B cell (primary cell): ENCODE measurements at regions not wholly inside any gene's neighbourhood (a gene's known extent, or its start where the extent isn't known, plus 50 kb on each side); places are given as distances from the start of the nearest gene placed in this dataset.

ENCODE experiments used
- ATAC-seq: fragments of 200-7000 bp; cut with Tn5 transposase; one replicate; pipeline ENCODE4 v1.10.0; 2021; ENCODE audit warnings: low read depth, mild to moderate bottlenecking, moderate number of reproducible peaks, moderate library complexity
- CTCF ChIA-PET: fragments of 350-600 bp; sonication (Branson Sonifier 250); formaldehyde crosslinking; loops from one replicate; lab custom pipeline; 2021; ENCODE audit warnings: antibody characterized with exemption, inconsistent platforms; lab: Charles Lee
- POLR2A ChIA-PET: fragments of 350-600 bp; sonication (Branson Sonifier 250); formaldehyde crosslinking; loops from one replicate; lab custom pipeline; 2021; ENCODE audit warnings: antibody characterized with exemption; lab: Charles Lee
- DNase-seq: peaks from one replicate; pipeline ENCODE4 v3.0.0; 2013
- H2AFZ ChIP-seq: 2 replicates; pipeline ENCODE4 v1.6.1; 2012; ENCODE audit warnings: mild to moderate bottlenecking, low read depth, low read length; ENCODE audit not compliant: insufficient read depth, poor library complexity, severe bottlenecking
- H3K27ac ChIP-seq, 2 donors: 1 replicate in 1 of 2; 2 replicates in 1 of 2; pipeline ENCODE4 v1.5.1; 2012 to 2013; ENCODE audit warnings: low read length in 2 of 2, mild to moderate bottlenecking in 2 of 2, moderate library complexity in 1 of 2
- H3K27me3 ChIP-seq, 4 experiments: fragments of 200-600 bp in 1 of 4; sonication (generic) in 1 of 4; replicated peaks in 1 of 4; 1 replicate in 2 of 4; 2 replicates in 2 of 4; pipeline versions ENCODE4 v1.6.1 to v1.7.0; 2013 to 2016; ENCODE audit warnings: low read length in 3 of 4, mild to moderate bottlenecking in 2 of 4, mixed read lengths in 1 of 4, moderate library complexity in 1 of 4; ENCODE audit not compliant: insufficient read depth in 4 of 4, control insufficient read depth in 3 of 4; ENCODE audit errors: control extremely low read depth in 1 of 4
- H3K36me3 ChIP-seq, 2 experiments: replicated peaks in 1 of 2; 1 replicate in 1 of 2; 2 replicates in 1 of 2; pipeline versions ENCODE4 v1.6.1 to v1.7.1; 2013; ENCODE audit warnings: low read length in 1 of 2; ENCODE audit not compliant: insufficient read depth in 2 of 2, control insufficient read depth in 1 of 2; ENCODE audit errors: control extremely low read depth in 1 of 2, extremely low read depth in 1 of 2
- H3K4me1 ChIP-seq, 2 donors: fragments of 200-600 bp in 1 of 2; sonication (generic) in 1 of 2; 1 replicate in 1 of 2; 2 replicates in 1 of 2; pipeline versions ENCODE4 v1.5.1 to v1.6.1; 2013 to 2017; ENCODE audit warnings: low read length in 2 of 2; ENCODE audit not compliant: control insufficient read depth in 2 of 2, insufficient read depth in 2 of 2
- H3K4me2 ChIP-seq: replicated peaks from 2 replicates; pipeline ENCODE3; 2012; ENCODE audit warnings: mild to moderate bottlenecking, low read depth, low read length; ENCODE audit not compliant: poor library complexity, severe bottlenecking
- H3K4me3 ChIP-seq, 5 experiments: fragments of 200-600 bp in 1 of 5; sonication (generic) in 1 of 5; 1 replicate in 3 of 5; 2 replicates in 2 of 5; pipeline versions ENCODE4 v1.5.1 to v1.7.0; 2011 to 2016; ENCODE audit warnings: low read length in 4 of 5, mild to moderate bottlenecking in 4 of 5, low read depth in 2 of 5, control low read depth in 1 of 5, moderate library complexity in 1 of 5; ENCODE audit not compliant: insufficient read depth in 1 of 5; ENCODE audit errors: control extremely low read depth in 1 of 5, extremely low read depth in 1 of 5
- H3K79me2 ChIP-seq: fragments of 200-600 bp; sonication (generic); one replicate; pipeline ENCODE4 v1.6.0; 2016; ENCODE audit warnings: low read length; ENCODE audit not compliant: control insufficient read depth, insufficient read depth
- H3K9ac ChIP-seq: fragments of 200-600 bp; sonication (generic); 2 replicates; pipeline ENCODE4 v1.6.1; 2017; ENCODE audit warnings: mild to moderate bottlenecking, low read length, moderate library complexity
- H3K9me3 ChIP-seq, 3 donors: one replicate each; pipeline versions ENCODE4 v1.6.1 to v1.7.1; 2013; ENCODE audit warnings: low read length in 2 of 3; ENCODE audit not compliant: control insufficient read depth in 2 of 3, insufficient read depth in 1 of 3; ENCODE audit errors: control extremely low read depth in 1 of 3
- H4K20me1 ChIP-seq: 2 replicates; pipeline ENCODE4 v1.6.0; 2012; ENCODE audit warnings: mild to moderate bottlenecking, low read length; ENCODE audit not compliant: insufficient read depth, control insufficient read depth, poor library complexity, severe bottlenecking
- H3K27ac Mint-ChIP-seq: one replicate; pipeline ENCODE4 v1.8.0; 2021; ENCODE audit warnings: mixed read lengths
- H3K27me3 Mint-ChIP-seq: one replicate; pipeline ENCODE4 v1.8.0; 2021; ENCODE audit warnings: mixed read lengths
- H3K4me1 Mint-ChIP-seq: one replicate; pipeline ENCODE4 v1.8.0; 2021; ENCODE audit warnings: mixed read lengths
- H3K4me3 Mint-ChIP-seq: one replicate; pipeline ENCODE4 v1.8.0; 2021; ENCODE audit warnings: mixed read lengths
- H3K9me3 Mint-ChIP-seq: one replicate; pipeline ENCODE4 v1.8.0; 2022; ENCODE audit warnings: mixed read lengths; ENCODE audit not compliant: insufficient read depth
- EZH2 ChIP-seq: IDR thresholded peaks from 2 replicates; pipeline ENCODE4 v1.6.1; 2012; ENCODE audit warnings: borderline replicate concordance, low read depth, mild to moderate bottlenecking, moderate library complexity, low read length; ENCODE audit not compliant: insufficient read depth, poor library complexity, severe bottlenecking
- WGBS: methylation state at CpG from one replicate; pipeline ENCODE4 v1.1.5; 2013; ENCODE audit warnings: missing lambda C conversion rate; ENCODE audit not compliant: insufficient coverage; 5-methylcytosine and 5-hydroxymethylcytosine counted together
- intact Hi-C: fragments of 100-400 bp; cut with micrococcal nuclease; formaldehyde crosslinking; loops from one replicate; pipeline ENCODE4 v1.10.0; 2022
- TF ChIP-seq, protein P1 (sequence below): fragments of 200-600 bp; IDR thresholded peaks from one replicate; pipeline ENCODE4 v1.8.0; 2022; ENCODE audit warnings: antibody characterized with exemption, mild to moderate bottlenecking

DNA sequence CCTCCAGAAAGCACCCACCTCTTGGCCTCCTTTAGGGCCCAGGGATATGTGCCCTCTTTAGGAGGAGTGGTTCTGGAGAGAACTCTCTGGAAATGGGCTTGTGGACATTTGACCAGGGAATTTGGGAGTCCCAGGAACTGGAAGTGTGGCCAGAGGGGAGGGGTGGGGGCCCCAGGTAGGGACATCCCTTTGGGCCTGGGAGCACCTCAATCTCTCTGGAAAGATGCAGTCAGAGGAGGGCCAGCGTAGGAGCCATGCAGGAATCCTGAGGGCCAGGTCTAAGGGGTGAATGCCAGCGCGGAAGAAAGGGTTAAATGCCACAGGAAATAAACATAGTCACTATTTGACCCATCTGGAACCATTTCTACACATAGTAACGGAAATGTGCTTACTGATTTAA lies 50.3 kb upstream of the ITGA11 start:
- Histone ChIP-seq H3K4me1 (no peaks in the 10 kb centered on the region), H3K27ac (no peak overlapping the region), H3K36me3 (no peaks in the 10 kb centered on the region), H4K20me1 (no peaks in the 10 kb centered on the region), H3K27me3 (peaks cover 0 to 7% (median 1%) of the 10 kb centered on the region in 4 experiments), H3K79me2 (no peaks in the 10 kb centered on the region), H3K9ac (no peak overlapping the region), H3K9me3 (peaks cover 0 to 4% (median 0%) of the 10 kb centered on the region in 3 donors), H3K4me2 (no peak overlapping the region), H3K4me3 (no peak overlapping the region), H2AFZ (no peak overlapping the region)
- ATAC-seq (no peak), DNase-seq (no peak)
- H3K9me3 Mint-ChIP-seq = no peaks in the 10 kb centered on the region
- H3K4me1 Mint-ChIP-seq = no peaks in the 10 kb centered on the region
- H3K4me3 Mint-ChIP-seq = no peak overlapping the region
- no peak overlapping the region for H3K27ac Mint-ChIP-seq
- ChIA-PET POLR2A (no interaction called here), CTCF (no interaction called here)
- 86% methylated on average over 1 of the region's 4 CpGs for WGBS
- intact Hi-C loops = no loop called here
- TF ChIP-seq EZH2 = no peak
- TF ChIP-seq, protein P1, sequence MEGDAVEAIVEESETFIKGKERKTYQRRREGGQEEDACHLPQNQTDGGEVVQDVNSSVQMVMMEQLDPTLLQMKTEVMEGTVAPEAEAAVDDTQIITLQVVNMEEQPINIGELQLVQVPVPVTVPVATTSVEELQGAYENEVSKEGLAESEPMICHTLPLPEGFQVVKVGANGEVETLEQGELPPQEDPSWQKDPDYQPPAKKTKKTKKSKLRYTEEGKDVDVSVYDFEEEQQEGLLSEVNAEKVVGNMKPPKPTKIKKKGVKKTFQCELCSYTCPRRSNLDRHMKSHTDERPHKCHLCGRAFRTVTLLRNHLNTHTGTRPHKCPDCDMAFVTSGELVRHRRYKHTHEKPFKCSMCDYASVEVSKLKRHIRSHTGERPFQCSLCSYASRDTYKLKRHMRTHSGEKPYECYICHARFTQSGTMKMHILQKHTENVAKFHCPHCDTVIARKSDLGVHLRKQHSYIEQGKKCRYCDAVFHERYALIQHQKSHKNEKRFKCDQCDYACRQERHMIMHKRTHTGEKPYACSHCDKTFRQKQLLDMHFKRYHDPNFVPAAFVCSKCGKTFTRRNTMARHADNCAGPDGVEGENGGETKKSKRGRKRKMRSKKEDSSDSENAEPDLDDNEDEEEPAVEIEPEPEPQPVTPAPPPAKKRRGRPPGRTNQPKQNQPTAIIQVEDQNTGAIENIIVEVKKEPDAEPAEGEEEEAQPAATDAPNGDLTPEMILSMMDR = no peak
- H3K27me3 Mint-ChIP-seq = peaks cover 22% of the 10 kb centered on the region

DNA sequence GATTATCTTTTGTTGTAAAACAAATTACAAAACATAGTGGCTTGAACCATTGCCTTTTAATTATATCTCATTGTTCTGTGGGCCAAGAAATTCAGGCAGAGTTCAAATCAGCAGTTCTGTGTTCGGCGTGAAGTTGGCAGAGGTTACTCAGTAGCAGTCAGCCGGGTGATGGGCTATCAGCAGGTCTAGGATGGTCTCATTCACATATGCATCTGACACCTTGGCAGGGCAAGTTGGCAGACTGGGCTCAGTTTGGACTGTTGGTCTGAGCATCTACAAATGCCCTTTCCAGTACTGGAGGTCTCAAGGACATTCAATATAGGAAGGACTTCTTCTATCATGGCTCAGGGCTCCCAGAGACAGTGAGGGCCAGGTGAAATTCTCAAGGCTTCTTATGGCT lies 51.2 kb upstream of the ITGA11 start:
- Histone ChIP-seq H3K27me3 (peaks cover 0 to 8% (median 1%) of the 10 kb centered on the region in 4 experiments), H3K9me3 (peaks cover 0 to 4% (median 0%) of the 10 kb centered on the region in 3 donors), H3K4me2 (no peak overlapping the region), H4K20me1 (no peaks in the 10 kb centered on the region), H3K79me2 (no peaks in the 10 kb centered on the region), H3K27ac (no peak overlapping the region), H3K36me3 (no peaks in the 10 kb centered on the region), H3K9ac (no peak overlapping the region), H3K4me1 (no peaks in the 10 kb centered on the region), H3K4me3 (no peak overlapping the region), H2AFZ (no peak overlapping the region)
- ChIA-PET CTCF (no interaction called here), POLR2A (no interaction called here)
- intact Hi-C loops = no loop called here
- TF ChIP-seq, protein P1 = no peak
- no peak for TF ChIP-seq EZH2
- 98% methylated on average over 3 of the region's 3 CpGs for WGBS
- Mint-ChIP-seq H3K27me3 (peaks cover 23% of the 10 kb centered on the region), H3K27ac (no peak overlapping the region), H3K4me1 (no peaks in the 10 kb centered on the region), H3K4me3 (no peak overlapping the region), H3K9me3 (no peaks in the 10 kb centered on the region)
- no peak for ATAC-seq
- no peak for DNase-seq
